Trophoblast cell (in vitro differentiated cells and primary cell): ENCODE measurements at regions not wholly inside any gene's neighbourhood (a gene's known extent, or its start where the extent isn't known, plus 50 kb on each side); places are given as distances from the start of the nearest gene placed in this dataset.

ENCODE experiments used
- DNase-seq, 2 donors: peaks; one replicate each; pipeline ENCODE4 v3.0.0-alpha.2; 2016
- H2AFZ ChIP-seq: 2 replicates; pipeline ENCODE4 v1.6.1; 2013; ENCODE audit warnings: low read length, moderate library complexity, mild to moderate bottlenecking; ENCODE audit not compliant: insufficient read depth, poor library complexity
- H2AK5ac ChIP-seq: 2 replicates; pipeline ENCODE4 v1.6.1; 2013; ENCODE audit warnings: mild to moderate bottlenecking, low read length
- H2BK120ac ChIP-seq: 2 replicates; pipeline ENCODE4 v1.6.1; 2013; ENCODE audit warnings: low read length, mild to moderate bottlenecking, moderate library complexity; ENCODE audit not compliant: insufficient read depth, poor library complexity
- H2BK12ac ChIP-seq: 2 replicates; pipeline ENCODE4 v1.6.1; 2013; ENCODE audit warnings: mild to moderate bottlenecking, low read length, moderate library complexity
- H2BK5ac ChIP-seq: 2 replicates; pipeline ENCODE4 v1.6.1; 2013; ENCODE audit warnings: low read length, low read depth, moderate library complexity, mild to moderate bottlenecking; ENCODE audit not compliant: poor library complexity
- H3K14ac ChIP-seq: 2 replicates; pipeline ENCODE4 v1.6.1; 2013; ENCODE audit warnings: mild to moderate bottlenecking, low read length
- H3K18ac ChIP-seq: 2 replicates; pipeline ENCODE4 v1.6.1; 2013; ENCODE audit warnings: mild to moderate bottlenecking, low read length
- H3K23ac ChIP-seq: 2 replicates; pipeline ENCODE4 v1.6.1; 2013; ENCODE audit warnings: low read length
- H3K27ac ChIP-seq: 2 replicates; pipeline ENCODE4 v1.5.1; 2013; ENCODE audit warnings: low read depth, mild to moderate bottlenecking, inconsistent platforms, low read length, moderate library complexity
- H3K27me3 ChIP-seq: 2 replicates; pipeline ENCODE4 v1.6.1; 2013; ENCODE audit warnings: inconsistent platforms, mild to moderate bottlenecking, low read length, moderate library complexity; ENCODE audit not compliant: insufficient read depth
- H3K36me3 ChIP-seq, 2 experiments: 1 replicate in 1 of 2; 2 replicates in 1 of 2; pipeline ENCODE4 v1.6.1; 2013; ENCODE audit warnings: low read length in 2 of 2, mild to moderate bottlenecking in 2 of 2, moderate library complexity in 1 of 2; ENCODE audit not compliant: insufficient read depth in 2 of 2, control insufficient read depth in 1 of 2
- H3K4ac ChIP-seq: 2 replicates; pipeline ENCODE4 v1.6.1; 2013; ENCODE audit warnings: low read depth, mild to moderate bottlenecking, low read length, moderate library complexity
- H3K4me1 ChIP-seq, 2 experiments: 1 replicate in 1 of 2; 2 replicates in 1 of 2; pipeline ENCODE4 v1.6.1; 2013; ENCODE audit warnings: low read length in 2 of 2, mild to moderate bottlenecking in 2 of 2, moderate library complexity in 1 of 2; ENCODE audit not compliant: insufficient read depth in 2 of 2, control insufficient read depth in 1 of 2
- H3K4me2 ChIP-seq: 2 replicates; pipeline ENCODE4 v1.6.1; 2013; ENCODE audit warnings: inconsistent platforms, mild to moderate bottlenecking, low read length, moderate library complexity
- H3K4me3 ChIP-seq: 2 replicates; pipeline ENCODE4 v1.5.1; 2013; ENCODE audit warnings: mild to moderate bottlenecking, low read depth, low read length, inconsistent platforms
- H3K79me1 ChIP-seq: one replicate; pipeline ENCODE4 v1.6.1; 2013; ENCODE audit warnings: low read length
- H3K79me2 ChIP-seq: 2 replicates; pipeline ENCODE4 v1.6.1; 2013; ENCODE audit warnings: low read length, mild to moderate bottlenecking; ENCODE audit not compliant: control insufficient read depth, insufficient read depth, poor library complexity
- H3K9ac ChIP-seq: 2 replicates; pipeline ENCODE4 v1.6.1; 2013; ENCODE audit warnings: mild to moderate bottlenecking, low read length
- H3K9me3 ChIP-seq: 2 replicates; pipeline ENCODE4 v1.6.1; 2013; ENCODE audit warnings: low read depth, mild to moderate bottlenecking, control low read depth, inconsistent platforms, low read length; ENCODE audit not compliant: insufficient read depth
- H4K12ac ChIP-seq: 2 replicates; pipeline ENCODE4 v1.6.1; 2013; ENCODE audit warnings: low read depth, mild to moderate bottlenecking, low read length, moderate library complexity
- H4K8ac ChIP-seq: 2 replicates; pipeline ENCODE4 v1.6.1; 2013; ENCODE audit warnings: low read depth, mild to moderate bottlenecking, low read length, moderate library complexity
- H4K91ac ChIP-seq: one replicate; pipeline ENCODE4 v1.6.1; 2013; ENCODE audit warnings: low read depth, mild to moderate bottlenecking, low read length, moderate library complexity
- WGBS: extraction: QIAGEN DNeasy Blood & Tissue Kit; methylation state at CpG from one replicate; pipeline ENCODE4 v1.1.7; 2013; ENCODE audit warnings: missing lambda C conversion rate; ENCODE audit not compliant: insufficient read length, insufficient coverage; ENCODE audit errors: extremely low coverage; 5-methylcytosine and 5-hydroxymethylcytosine counted together

GRCh38 chr3:72675243-72675642 lies 173.0 kb downstream of the SHQ1 start:
- no peak overlapping the region for H2AK5ac ChIP-seq
- no peaks in the 10 kb centered on the region for H3K27me3 ChIP-seq
- no peak overlapping the region for H3K23ac ChIP-seq
- H2BK12ac ChIP-seq = no peak overlapping the region
- H3K79me2 ChIP-seq = no peaks in the 10 kb centered on the region
- no peaks in the 10 kb centered on the region for H3K79me1 ChIP-seq
- H3K27ac ChIP-seq = no peak overlapping the region
- H3K4me2 ChIP-seq = no peak overlapping the region
- no peak overlapping the region for H3K4me3 ChIP-seq
- H3K4ac ChIP-seq = no peak overlapping the region
- H4K91ac ChIP-seq = no peak overlapping the region
- H2AFZ ChIP-seq = no peak overlapping the region
- WGBS = no CpG with 5 or more reads among the region's 1 CpG
- H3K14ac ChIP-seq = no peak overlapping the region
- H2BK5ac ChIP-seq = no peak overlapping the region
- H3K18ac ChIP-seq = no peak overlapping the region
- H3K9ac ChIP-seq = no peak overlapping the region
- H3K4me1 ChIP-seq = no peaks in the 10 kb centered on the region
- H2BK120ac ChIP-seq = no peak overlapping the region
- H4K12ac ChIP-seq = no peak overlapping the region
- no peaks in the 10 kb centered on the region for H3K36me3 ChIP-seq
- no peaks in the 10 kb centered on the region for H3K9me3 ChIP-seq
- H4K8ac ChIP-seq = no peak overlapping the region
- DNase-seq = no peak

DNA sequence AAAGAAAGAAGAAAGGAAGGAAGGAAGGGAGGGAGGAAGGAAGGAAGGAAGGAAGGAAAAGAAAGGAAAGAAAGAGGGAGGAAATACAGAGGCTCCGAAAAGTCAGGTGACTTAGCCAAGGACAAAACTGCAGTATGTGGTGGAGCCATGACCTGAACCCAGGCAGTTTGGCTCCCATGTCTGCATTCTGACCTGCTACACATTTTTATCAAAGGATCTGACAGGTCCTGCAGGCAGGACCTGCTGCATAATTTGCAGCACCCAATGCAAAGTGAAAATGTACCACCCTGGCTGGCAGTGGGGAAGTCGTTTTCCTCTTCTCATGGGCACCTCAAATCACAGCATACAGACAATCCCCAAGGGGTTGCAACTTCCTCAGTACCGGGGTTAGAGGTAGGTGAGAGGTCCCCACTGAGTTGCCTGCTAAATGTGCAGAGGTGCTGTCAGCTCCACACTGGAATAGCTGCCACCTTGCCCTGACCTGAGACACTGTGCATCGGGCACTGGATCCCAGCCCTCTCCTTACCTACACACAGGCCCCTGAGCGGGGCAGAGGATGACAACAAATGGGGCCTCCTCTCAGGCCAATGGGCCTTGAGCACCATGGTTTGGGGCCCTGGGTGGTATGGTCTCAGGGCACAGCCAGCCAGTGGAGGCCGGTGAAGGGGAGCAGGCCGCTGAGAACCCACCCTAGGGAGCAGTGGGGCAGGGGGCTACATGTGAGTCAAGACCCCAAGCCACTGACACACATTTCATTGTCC lies 175.1 kb downstream of the SHQ1 start:
- H2BK120ac ChIP-seq = no peak overlapping the region

GRCh38 chr3:72669224-72669623 lies 179.0 kb downstream of the SHQ1 start:
- Histone ChIP-seq H2BK12ac (no peak overlapping the region), H4K12ac (no peak overlapping the region), H3K27me3 (no peaks in the 10 kb centered on the region), H2AFZ (no peak overlapping the region), H2BK120ac (no peak overlapping the region), H3K18ac (no peak overlapping the region), H3K4me2 (no peak overlapping the region), H3K9ac (no peak overlapping the region), H3K14ac (no peak overlapping the region), H2BK5ac (no peak overlapping the region), H3K4ac (no peak overlapping the region), H4K8ac (no peak overlapping the region), H3K23ac (no peak overlapping the region), H2AK5ac (no peak overlapping the region), H3K9me3 (no peaks in the 10 kb centered on the region), H4K91ac (no peak overlapping the region), H3K36me3 (no peaks in the 10 kb centered on the region), H3K79me2 (no peaks in the 10 kb centered on the region), H3K27ac (no peak overlapping the region), H3K4me3 (no peak overlapping the region), H3K4me1 (peaks cover 0 to 2% of the 10 kb centered on the region in 2 experiments), H3K79me1 (no peaks in the 10 kb centered on the region)
- WGBS = no CpG with 5 or more reads among the region's 2 CpGs
- DNase-seq = no peak

More for the DNA sequence above, 175.1 kb downstream of the SHQ1 start:
- no peaks in the 10 kb centered on the region for H3K36me3 ChIP-seq
- no peaks in the 10 kb centered on the region for H3K27me3 ChIP-seq
- no peak overlapping the region for H3K4me3 ChIP-seq
- no peak overlapping the region for H2BK12ac ChIP-seq
- no peak overlapping the region for H3K27ac ChIP-seq
- H3K9me3 ChIP-seq = no peaks in the 10 kb centered on the region
- no peak overlapping the region for H3K4me2 ChIP-seq
- H3K4me1 ChIP-seq = no peaks in the 10 kb centered on the region
- WGBS = no CpG with 5 or more reads among the region's 7 CpGs
- no peak overlapping the region for H4K91ac ChIP-seq
- H3K9ac ChIP-seq = no peak overlapping the region
- H3K79me2 ChIP-seq = no peaks in the 10 kb centered on the region
- H2AK5ac ChIP-seq = no peak overlapping the region
- H2AFZ ChIP-seq = no peak overlapping the region
- no peak overlapping the region for H3K14ac ChIP-seq
- no peak overlapping the region for H3K18ac ChIP-seq
- H3K79me1 ChIP-seq = no peaks in the 10 kb centered on the region
- DNase-seq = no peak
- no peak overlapping the region for H4K12ac ChIP-seq
- no peak overlapping the region for H3K4ac ChIP-seq
- no peak overlapping the region for H3K23ac ChIP-seq
- H4K8ac ChIP-seq = no peak overlapping the region
- H2BK5ac ChIP-seq = no peak overlapping the region

GRCh38 chr3:72666447-72666755 lies 181.8 kb downstream of the SHQ1 start:
- Histone ChIP-seq H3K14ac (no peak overlapping the region), H2BK12ac (no peak overlapping the region), H3K23ac (no peak overlapping the region), H2BK5ac (no peak overlapping the region), H3K36me3 (no peaks in the 10 kb centered on the region), H3K4me2 (no peak overlapping the region), H3K4ac (no peak overlapping the region), H4K12ac (no peak overlapping the region), H3K27ac (no peak overlapping the region), H2AK5ac (no peak overlapping the region), H3K18ac (no peak overlapping the region), H3K79me2 (no peaks in the 10 kb centered on the region), H3K4me1 (peaks cover 0 to 2% of the 10 kb centered on the region in 2 experiments), H3K4me3 (no peak overlapping the region), H4K8ac (no peak overlapping the region), H4K91ac (no peak overlapping the region), H3K79me1 (no peaks in the 10 kb centered on the region), H3K9me3 (no peaks in the 10 kb centered on the region), H3K9ac (no peak overlapping the region), H3K27me3 (no peaks in the 10 kb centered on the region), H2BK120ac (no peak overlapping the region), H2AFZ (no peak overlapping the region)
- no peak for DNase-seq
- no CpG with 5 or more reads among the region's 3 CpGs for WGBS
